ENCODE measurements at regions not wholly inside any gene's neighbourhood (a gene's known extent, or its start where the extent isn't known, plus 50 kb on each side); places are given as distances from the start of the nearest gene placed in this dataset.

DNA sequence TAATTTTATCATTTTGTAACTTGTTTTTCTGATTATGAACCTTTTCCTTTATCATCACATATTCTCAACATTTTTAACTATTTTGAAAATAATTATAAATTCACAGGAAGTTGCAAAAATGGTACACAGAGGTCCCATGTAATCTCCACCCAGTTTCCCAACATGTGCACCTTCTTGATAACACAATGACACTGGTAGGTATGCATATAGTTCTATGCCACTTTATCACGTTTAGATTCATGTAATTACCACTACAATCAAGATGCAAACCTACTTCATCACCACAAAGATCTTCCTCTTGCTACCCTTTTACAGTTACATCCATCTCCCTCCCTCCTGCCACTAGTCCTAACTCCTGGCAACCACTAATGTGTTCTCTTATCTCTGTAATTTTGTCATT is 413.9 kb downstream of the SHQ1 start:
- H3K9me3 Mint-ChIP-seq = no peaks in the 10 kb centered on the region
- peak overlapping the region in 1 of 8 donors; percentile 24 for H3K4me3 Mint-ChIP-seq
- peaks cover 21 to 26% of the 10 kb centered on the region in 2 donors for H3K36me3 Mint-ChIP-seq
- H3K9me3 ChIP-seq (ENCODE audit: control insufficient read depth in 1 of 2, low read length in 2 of 2) = no peaks in the 10 kb centered on the region
- DNase-seq = no peak
- H3K4me3 ChIP-seq (ENCODE audit: low read length in 2 of 2) = no peak overlapping the region
- H3K27me3 Mint-ChIP-seq = no peaks in the 10 kb centered on the region
- intact Hi-C loops (cut with micrococcal nuclease) = no loop called here
- H3K27ac Mint-ChIP-seq = peak overlapping the region in 1 of 7 donors; percentile 15
- ChIA-PET CTCF (ENCODE audit: partially characterized antibody) (no interaction called here), POLR2A (ENCODE audit: partially characterized antibody) (no interaction called here)
- H3K36me3 ChIP-seq (ENCODE audit: insufficient read depth, low read length) = no peaks in the 10 kb centered on the region
- no peaks in the 10 kb centered on the region for H3K27me3 ChIP-seq (ENCODE audit: insufficient read depth, low read length)
- peaks cover 44 to 80% (median 60%) of the 10 kb centered on the region in 4 donors for H3K4me1 Mint-ChIP-seq
- peaks cover 33% of the 10 kb centered on the region for H3K4me1 ChIP-seq (ENCODE audit: insufficient read depth, low read length)
- H3K27ac ChIP-seq (ENCODE audit: low read depth, low read length) = no peak overlapping the region

DNA sequence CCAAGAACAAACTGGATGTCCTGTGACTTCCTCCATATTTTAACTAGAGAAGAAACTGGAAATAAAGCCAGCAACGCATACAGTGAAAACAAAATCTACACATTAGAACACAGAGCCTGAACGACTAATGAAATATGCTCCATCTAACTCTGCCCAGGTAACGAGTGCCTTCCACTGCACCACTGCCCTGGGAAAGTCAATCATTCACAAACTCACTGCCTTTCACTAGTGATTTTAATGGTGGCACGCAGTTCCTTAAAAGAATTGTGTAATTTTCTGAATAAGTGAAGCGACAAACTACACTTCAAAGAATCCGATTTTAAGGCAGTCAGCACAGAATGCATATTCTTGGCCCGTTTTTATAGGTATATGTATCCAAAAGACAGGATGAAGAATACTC is 416.0 kb downstream of the SHQ1 start:
- ChIA-PET CTCF (ENCODE audit: partially characterized antibody) (no interaction called here), POLR2A (ENCODE audit: partially characterized antibody) (no interaction called here)
- Histone ChIP-seq H3K4me3 (ENCODE audit: low read length in 2 of 2) (no peak overlapping the region), H3K4me1 (ENCODE audit: insufficient read depth, low read length) (peaks cover 43% of the 10 kb centered on the region), H3K27me3 (ENCODE audit: insufficient read depth, low read length) (no peaks in the 10 kb centered on the region), H3K9me3 (ENCODE audit: control insufficient read depth in 1 of 2, low read length in 2 of 2) (no peaks in the 10 kb centered on the region), H3K36me3 (ENCODE audit: insufficient read depth, low read length) (no peaks in the 10 kb centered on the region), H3K27ac (ENCODE audit: low read depth, low read length) (no peak overlapping the region)
- H3K4me1 Mint-ChIP-seq = peaks cover 42 to 79% (median 60%) of the 10 kb centered on the region in 4 donors
- no peak for DNase-seq
- intact Hi-C loops (cut with micrococcal nuclease) = no loop called here
- H3K4me3 Mint-ChIP-seq = peak overlapping the region in 1 of 8 donors; percentile 17
- H3K27me3 Mint-ChIP-seq = no peaks in the 10 kb centered on the region
- H3K36me3 Mint-ChIP-seq = peaks cover 2 to 7% of the 10 kb centered on the region in 2 donors
- no peak overlapping the region for H3K27ac Mint-ChIP-seq
- H3K9me3 Mint-ChIP-seq = no peaks in the 10 kb centered on the region

DNA sequence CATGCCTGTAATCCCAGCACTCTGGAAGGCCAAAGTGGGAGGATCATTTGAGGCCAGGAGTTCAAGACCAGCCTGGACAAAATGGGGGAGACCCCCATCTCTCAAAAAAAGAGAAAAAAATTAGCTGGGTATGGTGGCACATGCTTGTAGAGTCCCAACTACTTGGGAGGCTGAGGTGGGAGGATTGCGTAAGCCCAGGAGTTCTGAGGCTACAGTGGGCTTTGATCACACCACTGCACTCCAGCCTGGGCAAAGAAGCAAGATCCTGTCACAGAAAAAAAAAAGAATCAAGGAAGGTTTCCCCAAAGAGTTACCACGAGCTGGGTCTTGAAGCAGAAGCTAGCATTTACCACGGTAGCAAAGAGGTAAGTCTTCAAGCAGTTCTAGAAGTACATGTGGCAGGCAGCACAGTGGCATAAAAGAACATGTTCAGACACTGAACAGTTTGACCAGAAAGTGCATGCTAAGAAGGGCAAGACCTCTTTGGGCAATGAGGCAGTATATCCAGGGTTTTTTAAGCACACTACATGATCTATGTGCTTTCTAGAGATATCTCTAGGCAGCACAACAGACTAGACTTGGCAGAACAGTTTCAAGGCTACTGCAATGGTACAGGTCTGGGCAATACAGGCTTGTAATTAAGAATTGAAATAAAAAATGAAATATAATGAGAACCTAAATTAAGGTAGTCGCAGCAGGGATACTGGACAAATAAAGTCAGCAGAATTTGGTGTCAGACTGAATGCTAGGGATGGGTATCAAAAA is 418.5 kb downstream of the SHQ1 start:
- Mint-ChIP-seq H3K36me3 (peaks cover 0 to 4% of the 10 kb centered on the region in 2 donors), H3K4me3 (peak overlapping the region in 1 of 8 donors; percentile 21), H3K9me3 (no peaks in the 10 kb centered on the region), H3K27me3 (no peaks in the 10 kb centered on the region), H3K4me1 (peaks cover 52 to 94% (median 74%) of the 10 kb centered on the region in 4 donors), H3K27ac (peak overlapping the region in 3 of 7 donors; percentile 1 to 26 (median 1))
- Histone ChIP-seq H3K9me3 (ENCODE audit: control insufficient read depth in 1 of 2, low read length in 2 of 2) (no peaks in the 10 kb centered on the region), H3K36me3 (ENCODE audit: insufficient read depth, low read length) (no peaks in the 10 kb centered on the region), H3K4me1 (ENCODE audit: insufficient read depth, low read length) (peaks cover 67% of the 10 kb centered on the region), H3K27me3 (ENCODE audit: insufficient read depth, low read length) (no peaks in the 10 kb centered on the region), H3K4me3 (ENCODE audit: low read length in 2 of 2) (no peak overlapping the region), H3K27ac (ENCODE audit: low read depth, low read length) (no peak overlapping the region)
- intact Hi-C loops (cut with micrococcal nuclease) = no loop called here
- DNase-seq = no peak
- POLR2A ChIA-PET (ENCODE audit: partially characterized antibody) = no interaction called here
- CTCF ChIA-PET (ENCODE audit: partially characterized antibody) = no interaction called here

DNA sequence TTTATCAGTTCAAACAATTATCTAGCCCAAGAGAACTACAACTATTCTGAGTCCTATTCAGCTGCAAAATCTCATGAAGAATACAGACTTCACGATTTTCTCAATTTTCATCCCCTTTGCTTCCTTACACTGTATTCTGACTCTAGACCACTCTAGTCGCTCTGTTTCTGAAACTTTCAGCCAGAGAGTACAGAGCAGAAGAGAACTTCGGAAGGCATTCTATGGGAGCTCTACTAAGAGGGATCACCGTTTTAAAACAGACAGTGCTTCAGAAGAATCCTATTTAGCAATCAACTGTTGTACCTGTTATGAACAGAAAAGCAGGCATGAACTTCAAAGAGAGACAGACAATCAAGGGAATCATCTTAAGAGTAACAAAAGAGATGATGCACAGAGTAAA is 419.4 kb downstream of the SHQ1 start:
- H3K36me3 ChIP-seq (ENCODE audit: insufficient read depth, low read length) = no peaks in the 10 kb centered on the region
- peak overlapping the region in 3 of 7 donors; percentile 8 to 59 (median 13) for H3K27ac Mint-ChIP-seq
- H3K36me3 Mint-ChIP-seq = peaks cover 2 to 3% of the 10 kb centered on the region in 2 donors
- peak overlapping the region in 4 of 8 donors; percentile 12 to 74 (median 46) for H3K4me3 Mint-ChIP-seq
- no peaks in the 10 kb centered on the region for H3K9me3 Mint-ChIP-seq
- no peaks in the 10 kb centered on the region for H3K27me3 ChIP-seq (ENCODE audit: insufficient read depth, low read length)
- DNase-seq = no peak
- no peaks in the 10 kb centered on the region for H3K9me3 ChIP-seq (ENCODE audit: control insufficient read depth in 1 of 2, low read length in 2 of 2)
- H3K4me1 Mint-ChIP-seq = peaks cover 52 to 94% (median 70%) of the 10 kb centered on the region in 4 donors
- H3K4me1 ChIP-seq (ENCODE audit: insufficient read depth, low read length) = peaks cover 67% of the 10 kb centered on the region
- ChIA-PET CTCF (ENCODE audit: partially characterized antibody) (no interaction called here), POLR2A (ENCODE audit: partially characterized antibody) (no interaction called here)
- no peak overlapping the region for H3K27ac ChIP-seq (ENCODE audit: low read depth, low read length)
- no peak overlapping the region for H3K4me3 ChIP-seq (ENCODE audit: low read length in 2 of 2)
- H3K27me3 Mint-ChIP-seq = no peaks in the 10 kb centered on the region
- intact Hi-C loops (cut with micrococcal nuclease) = no loop called here

DNA sequence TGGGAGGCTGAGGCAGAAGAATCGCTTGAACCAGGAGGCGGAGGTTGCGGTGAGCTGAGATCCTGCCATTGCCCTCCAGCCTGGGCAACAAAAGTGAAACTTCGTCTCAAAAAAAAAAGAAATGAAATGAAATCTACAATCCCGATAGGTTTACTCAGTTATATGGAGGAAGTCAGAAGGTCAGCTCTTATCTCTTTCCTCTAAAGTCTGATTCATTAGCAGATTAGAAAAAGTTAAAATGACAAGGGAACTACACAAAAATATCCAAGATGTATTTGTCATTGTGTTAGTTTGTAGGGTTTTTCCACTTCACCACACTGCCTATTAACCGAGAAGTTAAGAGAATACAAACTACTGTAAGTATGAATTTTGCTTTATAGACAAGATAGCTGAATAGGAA is 420.6 kb downstream of the SHQ1 start:
- ChIA-PET POLR2A (ENCODE audit: partially characterized antibody) (interaction anchor here (0.9 to 1.2 kb wide), 3 partner anchors 13 to 311 kb away, joined by 3 read pairs; partner anchors contain the start of gene RYBP), CTCF (ENCODE audit: partially characterized antibody) (interaction anchor here (0.6 kb wide), 1 partner anchor 27 kb away, joined by 3 read pairs; no protein-coding TSS in a partner anchor)
- H3K4me1 Mint-ChIP-seq = peaks cover 49 to 92% (median 65%) of the 10 kb centered on the region in 4 donors
- no peak overlapping the region for H3K27ac ChIP-seq (ENCODE audit: low read depth, low read length)
- DNase-seq = peak in 1 of 5 donors; percentile 18
- H3K9me3 ChIP-seq (ENCODE audit: control insufficient read depth in 1 of 2, low read length in 2 of 2) = no peaks in the 10 kb centered on the region
- no peaks in the 10 kb centered on the region for H3K36me3 ChIP-seq (ENCODE audit: insufficient read depth, low read length)
- no peaks in the 10 kb centered on the region for H3K27me3 ChIP-seq (ENCODE audit: insufficient read depth, low read length)
- no peaks in the 10 kb centered on the region for H3K27me3 Mint-ChIP-seq
- H3K4me1 ChIP-seq (ENCODE audit: insufficient read depth, low read length) = peaks cover 64% of the 10 kb centered on the region
- peak overlapping the region; percentile 59 to 87 (median 80) for H3K4me3 Mint-ChIP-seq
- intact Hi-C loops (cut with micrococcal nuclease) = loop anchor here (1.0 kb wide), 1 partner anchor 9 kb away; no protein-coding TSS in a partner anchor
- peaks cover 0 to 4% (median 1%) of the 10 kb centered on the region in 8 donors for H3K9me3 Mint-ChIP-seq
- peaks cover 11 to 12% of the 10 kb centered on the region in 2 donors for H3K36me3 Mint-ChIP-seq
- no peak overlapping the region for H3K4me3 ChIP-seq (ENCODE audit: low read length in 2 of 2)
- H3K27ac Mint-ChIP-seq = peak overlapping the region in 5 of 7 donors; percentile 5 to 87 (median 63)

DNA sequence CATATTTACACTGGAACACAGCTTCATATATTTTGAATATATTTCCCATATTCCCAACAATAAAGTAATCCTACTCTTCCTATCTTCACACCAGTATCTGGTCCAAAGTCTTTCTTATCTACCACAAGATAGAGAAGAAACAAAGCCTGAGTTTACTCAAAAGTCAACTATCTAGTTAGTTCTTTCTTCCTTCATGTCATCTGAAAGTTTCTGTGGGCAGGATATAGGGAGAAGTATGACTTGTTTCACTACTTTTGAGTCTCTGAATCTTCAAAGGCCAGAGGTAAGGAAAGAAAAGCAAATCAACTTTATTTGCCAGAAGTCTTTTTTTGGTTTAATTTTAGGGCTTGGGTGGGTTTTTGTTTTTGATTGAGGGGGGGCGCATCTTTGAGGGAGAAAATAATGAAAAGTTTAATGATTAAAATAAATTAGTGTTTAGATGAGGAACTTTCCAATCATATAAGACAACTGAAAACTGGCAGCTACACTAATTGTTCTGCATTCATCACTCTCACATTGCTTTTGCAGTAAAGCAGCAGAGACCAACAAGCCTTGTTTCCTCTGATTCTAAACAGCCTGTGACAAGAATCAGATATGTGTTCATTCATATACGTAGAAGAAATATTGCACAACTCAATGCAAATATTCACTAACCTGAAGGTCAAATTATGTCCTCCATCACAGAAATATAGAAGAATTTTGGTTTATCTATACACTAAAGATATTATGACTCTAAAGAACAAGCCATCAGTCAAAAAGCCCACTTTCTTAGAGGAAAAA is 421.4 kb downstream of the SHQ1 start:
- Histone ChIP-seq H3K36me3 (ENCODE audit: insufficient read depth, low read length) (no peaks in the 10 kb centered on the region), H3K4me1 (ENCODE audit: insufficient read depth, low read length) (peaks cover 56% of the 10 kb centered on the region), H3K27me3 (ENCODE audit: insufficient read depth, low read length) (no peaks in the 10 kb centered on the region), H3K27ac (ENCODE audit: low read depth, low read length) (no peak overlapping the region), H3K9me3 (ENCODE audit: control insufficient read depth in 1 of 2, low read length in 2 of 2) (no peaks in the 10 kb centered on the region), H3K4me3 (ENCODE audit: low read length in 2 of 2) (no peak overlapping the region)
- H3K27ac Mint-ChIP-seq = peak overlapping the region; percentile 5 to 63 (median 29)
- peaks cover 0 to 13% (median 10%) of the 10 kb centered on the region in 8 donors for H3K9me3 Mint-ChIP-seq
- ChIA-PET POLR2A (ENCODE audit: partially characterized antibody) (interaction anchor here (0.9 to 1.2 kb wide), 2 partner anchors 14 to 312 kb away, joined by 3 read pairs; no protein-coding TSS in a partner anchor), CTCF (ENCODE audit: partially characterized antibody) (no interaction called here)
- peaks cover 17 to 20% of the 10 kb centered on the region in 2 donors for H3K36me3 Mint-ChIP-seq
- no peak for DNase-seq
- intact Hi-C loops (cut with micrococcal nuclease) = loop anchor here (1.0 kb wide), 1 partner anchor 9 kb away; no protein-coding TSS in a partner anchor
- H3K27me3 Mint-ChIP-seq = no peaks in the 10 kb centered on the region
- H3K4me3 Mint-ChIP-seq = peak overlapping the region; percentile 59 to 87 (median 80)
- peaks cover 45 to 92% (median 59%) of the 10 kb centered on the region in 4 donors for H3K4me1 Mint-ChIP-seq

DNA sequence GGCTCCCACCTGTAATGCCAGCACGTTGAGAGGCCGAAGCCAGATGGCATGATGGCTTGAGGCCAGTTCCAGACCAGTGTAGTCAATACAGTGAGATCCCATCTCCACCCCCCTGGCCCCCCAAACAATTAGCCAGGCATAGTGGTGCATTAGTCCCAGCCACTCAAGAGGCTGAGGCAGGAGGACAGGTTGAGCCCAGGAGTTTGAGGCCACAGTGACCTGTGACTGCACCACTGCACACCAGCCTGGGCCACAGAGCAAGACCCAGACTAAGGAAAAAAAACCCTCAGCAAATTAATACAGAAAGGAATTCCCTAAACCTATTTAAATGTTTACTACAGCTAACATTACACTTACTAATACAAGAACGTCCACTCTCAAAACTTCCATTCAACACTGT is 424.6 kb downstream of the SHQ1 start:
- ChIA-PET POLR2A (ENCODE audit: partially characterized antibody) (interaction anchor here (0.6 kb wide), 1 partner anchor 721 kb away, joined by 3 read pairs; no protein-coding TSS in a partner anchor), CTCF (ENCODE audit: partially characterized antibody) (no interaction called here)
- Mint-ChIP-seq H3K36me3 (peaks cover 20 to 32% of the 10 kb centered on the region in 2 donors), H3K27me3 (no peaks in the 10 kb centered on the region), H3K4me1 (peaks cover 41 to 92% (median 56%) of the 10 kb centered on the region in 4 donors), H3K27ac (peak overlapping the region in 1 of 7 donors; percentile 81), H3K9me3 (peaks cover 0 to 24% (median 11%) of the 10 kb centered on the region in 8 donors), H3K4me3 (no peak overlapping the region)
- Histone ChIP-seq H3K27ac (ENCODE audit: low read depth, low read length) (no peak overlapping the region), H3K9me3 (ENCODE audit: control insufficient read depth in 1 of 2, low read length in 2 of 2) (no peaks in the 10 kb centered on the region), H3K4me3 (ENCODE audit: low read length in 2 of 2) (no peak overlapping the region), H3K4me1 (ENCODE audit: insufficient read depth, low read length) (peaks cover 48% of the 10 kb centered on the region), H3K36me3 (ENCODE audit: insufficient read depth, low read length) (no peaks in the 10 kb centered on the region), H3K27me3 (ENCODE audit: insufficient read depth, low read length) (no peaks in the 10 kb centered on the region)
- intact Hi-C loops (cut with micrococcal nuclease) = no loop called here
- DNase-seq = no peak

Measured in CD4-positive, alpha-beta memory T cell (primary cell).